ENCODE measurements at regions not wholly inside any gene's neighbourhood (a gene's known extent, or its start where the extent isn't known, plus 50 kb on each side); places are given as distances from the start of the nearest gene placed in this dataset.

GRCh38 chr15:93837450-93837849 lies 393.9 kb upstream of the MCTP2 start:
- intact Hi-C loops (cut with DNase I; ENCODE audit: low total_unique reads): no loop called here
- TF ChIP-seq CTCF (IDR thresholded peaks at IDR 0.05) (no peak), EP300 (IDR thresholded peaks at IDR 0.05; ENCODE audit: low read depth) (no peak), POLR2A (IDR thresholded peaks at IDR 0.05) (no peak), POLR2AphosphoS5 (IDR thresholded peaks at IDR 0.05) (no peak)
- Histone ChIP-seq H3K27me3 (no peaks in the 10 kb centered on the region), H3K9me3 (no peaks in the 10 kb centered on the region), H3K4me1 (no peaks in the 10 kb centered on the region), H3K4me3 (no peak overlapping the region), H3K27ac (no peak overlapping the region), H3K36me3 (no peaks in the 10 kb centered on the region)
- no peak for DNase-seq
- 91% methylated on average over 1 to 3 of the region's 3 CpGs for WGBS, 2 donors (ENCODE audit: low coverage in 1 of 2)
- in situ Hi-C loops (cut with MboI; ENCODE audit: low pct_ligation_motif_present in 1 of 4, low pct_unique_long_range_greater_than_20kb in 1 of 4, low sequenced_read_pairs in 3 of 4): no loop called here

GRCh38 chr15:93835344-93835743 lies 396.0 kb upstream of the MCTP2 start:
- no peaks in the 10 kb centered on the region for H3K36me3 ChIP-seq
- no peak for TF ChIP-seq POLR2A (IDR thresholded peaks at IDR 0.05)
- in situ Hi-C loops (cut with MboI; ENCODE audit: low pct_ligation_motif_present in 1 of 4, low pct_unique_long_range_greater_than_20kb in 1 of 4, low sequenced_read_pairs in 3 of 4) (no loop called here), intact Hi-C loops (cut with DNase I; ENCODE audit: low total_unique reads) (no loop called here)
- 90% methylated on average over 2 of the region's 2 CpGs; no CpG with 5 or more reads in 1 of the 2 donors for WGBS, 2 donors (ENCODE audit: low coverage in 1 of 2)
- no peaks in the 10 kb centered on the region for H3K4me1 ChIP-seq
- no peak overlapping the region for H3K27ac ChIP-seq
- no peak overlapping the region for H3K4me3 ChIP-seq
- no peaks in the 10 kb centered on the region for H3K27me3 ChIP-seq
- no peaks in the 10 kb centered on the region for H3K9me3 ChIP-seq
- no peak for DNase-seq

GRCh38 chr15:93831641-93832040 lies 399.7 kb upstream of the MCTP2 start:
- in situ Hi-C loops (cut with MboI; ENCODE audit: low pct_ligation_motif_present in 1 of 4, low pct_unique_long_range_greater_than_20kb in 1 of 4, low sequenced_read_pairs in 3 of 4) (no loop called here), intact Hi-C loops (cut with DNase I; ENCODE audit: low total_unique reads) (no loop called here)
- TF ChIP-seq EP300 (IDR thresholded peaks at IDR 0.05; ENCODE audit: low read depth) (no peak), CTCF (IDR thresholded peaks at IDR 0.05) (no peak), POLR2AphosphoS5 (IDR thresholded peaks at IDR 0.05) (no peak), POLR2A (IDR thresholded peaks at IDR 0.05) (no peak)
- H3K9me3 ChIP-seq: no peaks in the 10 kb centered on the region
- H3K36me3 ChIP-seq: no peaks in the 10 kb centered on the region
- WGBS, 2 donors (ENCODE audit: low coverage in 1 of 2): 72% methylated on average over 1 of the region's 1 CpG; no CpG with 5 or more reads in 1 of the 2 donors
- no peaks in the 10 kb centered on the region for H3K27me3 ChIP-seq
- no peak overlapping the region for H3K4me3 ChIP-seq
- no peaks in the 10 kb centered on the region for H3K4me1 ChIP-seq
- no peak overlapping the region for H3K27ac ChIP-seq
- DNase-seq: no peak

- DNase-seq: no peak
- intact Hi-C loops (cut with DNase I; ENCODE audit: low total_unique reads): no loop called here
- 81 to 92% methylated on average over 2 of the region's 2 CpGs for WGBS, 2 donors (ENCODE audit: low coverage in 1 of 2)
- H3K27me3 ChIP-seq: no peaks in the 10 kb centered on the region
- no peak overlapping the region for H3K4me3 ChIP-seq
- H3K36me3 ChIP-seq: no peaks in the 10 kb centered on the region
- H3K9me3 ChIP-seq: no peaks in the 10 kb centered on the region
- no peak overlapping the region for H3K27ac ChIP-seq
- TF ChIP-seq CTCF (IDR thresholded peaks at IDR 0.05) (no peak), EP300 (IDR thresholded peaks at IDR 0.05; ENCODE audit: low read depth) (no peak), POLR2AphosphoS5 (IDR thresholded peaks at IDR 0.05) (no peak), POLR2A (IDR thresholded peaks at IDR 0.05) (no peak)
- no peaks in the 10 kb centered on the region for H3K4me1 ChIP-seq
- in situ Hi-C loops (cut with MboI; ENCODE audit: low pct_ligation_motif_present in 1 of 4, low pct_unique_long_range_greater_than_20kb in 1 of 4, low sequenced_read_pairs in 3 of 4): no loop called here
Observed at GRCh38 chr15:93830221-93831080, 400.9 kb upstream of the MCTP2 start.
